GM13977 (cell line): ENCODE measurements at regions not wholly inside any gene's neighbourhood (a gene's known extent, or its start where the extent isn't known, plus 50 kb on each side); places are given as distances from the start of the nearest gene placed in this dataset.

ENCODE experiments used
- DNase-seq: peaks from one replicate; pipeline ENCODE4 v3.0.0; 2012; ENCODE audit warnings: low spot score
- CTCF ChIP-seq: IDR thresholded peaks from 2 replicates; pipeline ENCODE4 v1.5.1; 2012; ENCODE audit warnings: mild to moderate bottlenecking, control low read depth; ENCODE audit not compliant: insufficient read depth; ENCODE audit errors: extremely low read depth, missing control alignments
- in situ Hi-C: fragments of 300-500 bp; cut with MboI; formaldehyde crosslinking; loops from one replicate; pipeline ENCODE4 v1.12.0; 2022; ENCODE audit warnings: low sequenced_read_pairs, low pct_unique_long_range_greater_than_20kb, mixed read lengths, inconsistent platforms; ENCODE audit not compliant: unreplicated experiment

- no peak for DNase-seq
- in situ Hi-C loops = no loop called here
- no peak for TF ChIP-seq CTCF
Measured at GRCh38 chr16:59048876-59049275, 314.8 kb upstream of the GOT2 start.

GRCh38 chr16:59047114-59047513, 313.0 kb upstream of the GOT2 start:
- no peak for TF ChIP-seq CTCF
- DNase-seq = no peak
- in situ Hi-C loops = no loop called here

- in situ Hi-C loops = no loop called here
- TF ChIP-seq CTCF = no peak
- no peak for DNase-seq
Measured at GRCh38 chr16:59046335-59046734, 312.2 kb upstream of the GOT2 start.

- in situ Hi-C loops = no loop called here
- no peak for DNase-seq
- TF ChIP-seq CTCF = no peak
Measured at GRCh38 chr16:59045501-59045900, 311.4 kb upstream of the GOT2 start.

- in situ Hi-C loops = no loop called here
- TF ChIP-seq CTCF = no peak
- no peak for DNase-seq
Measured at GRCh38 chr16:59044616-59045015, 310.5 kb upstream of the GOT2 start.

GRCh38 chr16:59042301-59042700, 308.2 kb upstream of the GOT2 start:
- no peak for DNase-seq
- in situ Hi-C loops = no loop called here
- TF ChIP-seq CTCF = no peak
